ENCODE measurements at regions not wholly inside any gene's neighbourhood (a gene's known extent, or its start where the extent isn't known, plus 50 kb on each side); places are given as distances from the start of the nearest gene placed in this dataset.

DNA sequence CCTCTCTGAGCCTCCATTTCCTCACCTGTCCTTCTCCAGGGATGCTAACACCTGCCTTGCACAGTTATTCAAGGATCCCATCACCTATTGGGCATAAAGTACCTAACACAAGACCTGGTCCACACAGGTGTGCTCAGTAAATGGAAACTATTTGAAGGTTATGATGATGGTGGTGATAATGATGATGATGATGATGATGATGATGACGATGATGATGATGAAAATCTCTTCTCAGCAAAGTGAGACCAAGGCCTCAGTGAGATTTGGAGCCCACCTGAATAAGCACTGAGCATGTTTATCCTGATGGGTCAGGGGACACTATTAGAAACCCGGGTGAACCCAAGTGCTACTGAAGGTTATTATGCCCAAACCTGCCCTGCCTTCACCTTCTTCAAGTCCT is 100.7 kb downstream of the DMRTA2 start:
- TF ChIP-seq, protein P1, sequence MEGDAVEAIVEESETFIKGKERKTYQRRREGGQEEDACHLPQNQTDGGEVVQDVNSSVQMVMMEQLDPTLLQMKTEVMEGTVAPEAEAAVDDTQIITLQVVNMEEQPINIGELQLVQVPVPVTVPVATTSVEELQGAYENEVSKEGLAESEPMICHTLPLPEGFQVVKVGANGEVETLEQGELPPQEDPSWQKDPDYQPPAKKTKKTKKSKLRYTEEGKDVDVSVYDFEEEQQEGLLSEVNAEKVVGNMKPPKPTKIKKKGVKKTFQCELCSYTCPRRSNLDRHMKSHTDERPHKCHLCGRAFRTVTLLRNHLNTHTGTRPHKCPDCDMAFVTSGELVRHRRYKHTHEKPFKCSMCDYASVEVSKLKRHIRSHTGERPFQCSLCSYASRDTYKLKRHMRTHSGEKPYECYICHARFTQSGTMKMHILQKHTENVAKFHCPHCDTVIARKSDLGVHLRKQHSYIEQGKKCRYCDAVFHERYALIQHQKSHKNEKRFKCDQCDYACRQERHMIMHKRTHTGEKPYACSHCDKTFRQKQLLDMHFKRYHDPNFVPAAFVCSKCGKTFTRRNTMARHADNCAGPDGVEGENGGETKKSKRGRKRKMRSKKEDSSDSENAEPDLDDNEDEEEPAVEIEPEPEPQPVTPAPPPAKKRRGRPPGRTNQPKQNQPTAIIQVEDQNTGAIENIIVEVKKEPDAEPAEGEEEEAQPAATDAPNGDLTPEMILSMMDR (IDR thresholded peaks at IDR 0.05; ENCODE audit: borderline replicate concordance, control extremely low read depth, extremely low read depth, insufficient read depth, missing control alignments) = no peak
- no peak for DNase-seq (ENCODE audit: low spot score)
- in situ Hi-C loops (cut with MboI; ENCODE audit: low sequenced_read_pairs, unreplicated experiment) = no loop called here

- TF ChIP-seq, protein P1 (IDR thresholded peaks at IDR 0.05; ENCODE audit: borderline replicate concordance, control extremely low read depth, extremely low read depth, insufficient read depth, missing control alignments) = no peak
- in situ Hi-C loops (cut with MboI; ENCODE audit: low sequenced_read_pairs, unreplicated experiment) = no loop called here
- DNase-seq (ENCODE audit: low spot score) = no peak
Observed at GRCh38 chr1:50318428-50318827, 104.8 kb downstream of the DMRTA2 start.

- in situ Hi-C loops (cut with MboI; ENCODE audit: low sequenced_read_pairs, unreplicated experiment) = no loop called here
- DNase-seq (ENCODE audit: low spot score) = peak; percentile 44
- TF ChIP-seq, protein P1 (IDR thresholded peaks at IDR 0.05; ENCODE audit: borderline replicate concordance, control extremely low read depth, extremely low read depth, insufficient read depth, missing control alignments) = no peak
Observed at GRCh38 chr1:50308878-50309277, 114.4 kb downstream of the DMRTA2 start.

GRCh38 chr1:50305808-50306207 is 117.4 kb downstream of the DMRTA2 start:
- no peak for DNase-seq (ENCODE audit: low spot score)
- in situ Hi-C loops (cut with MboI; ENCODE audit: low sequenced_read_pairs, unreplicated experiment) = no loop called here
- TF ChIP-seq, protein P1 (IDR thresholded peaks at IDR 0.05; ENCODE audit: borderline replicate concordance, control extremely low read depth, extremely low read depth, insufficient read depth, missing control alignments) = no peak

DNA sequence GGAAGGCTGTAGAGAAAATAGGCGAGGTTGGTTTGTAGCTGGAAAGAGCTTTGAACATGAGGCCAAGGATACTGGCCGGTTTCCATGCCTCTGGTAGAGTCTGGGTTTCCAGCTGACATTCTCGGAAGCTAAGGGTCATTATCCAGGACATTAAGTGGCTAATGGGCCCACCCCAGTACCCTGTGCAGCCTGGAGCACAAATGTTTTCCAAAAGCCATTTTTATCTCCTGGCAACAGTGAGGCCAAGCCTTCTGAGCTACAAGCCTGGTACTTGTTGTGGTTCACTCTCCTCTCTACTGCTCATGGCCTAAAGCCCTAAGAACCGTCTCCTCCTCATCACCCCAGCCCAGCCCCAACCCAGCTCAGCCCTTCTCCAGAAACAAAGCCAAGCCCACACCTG is 122.9 kb downstream of the DMRTA2 start:
- in situ Hi-C loops (cut with MboI; ENCODE audit: low sequenced_read_pairs, unreplicated experiment) = no loop called here
- TF ChIP-seq, protein P1 (IDR thresholded peaks at IDR 0.05; ENCODE audit: borderline replicate concordance, control extremely low read depth, extremely low read depth, insufficient read depth, missing control alignments) = no peak
- no peak for DNase-seq (ENCODE audit: low spot score)

DNA sequence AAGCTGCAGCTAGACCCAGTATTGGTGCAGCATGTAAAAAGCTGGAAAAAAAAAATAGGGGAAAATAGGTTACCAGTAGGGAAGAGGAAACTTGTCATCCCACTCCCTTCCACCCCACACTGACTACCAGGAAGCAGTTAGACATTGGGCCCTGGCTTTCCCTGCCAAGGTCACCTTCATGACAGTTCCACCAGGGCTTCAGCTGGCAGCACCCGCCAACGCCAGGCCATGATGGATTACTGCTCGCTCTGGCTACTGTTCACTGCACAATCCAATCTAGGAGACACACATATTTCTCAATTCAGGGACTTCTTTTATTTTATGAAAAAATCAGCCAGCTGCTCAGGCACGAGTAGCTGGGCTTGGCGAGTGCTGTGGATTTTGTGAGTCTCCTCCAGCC is 127.7 kb downstream of the DMRTA2 start:
- in situ Hi-C loops (cut with MboI; ENCODE audit: low sequenced_read_pairs, unreplicated experiment) = no loop called here
- DNase-seq (ENCODE audit: low spot score) = no peak
- TF ChIP-seq, protein P1 (IDR thresholded peaks at IDR 0.05; ENCODE audit: borderline replicate concordance, control extremely low read depth, extremely low read depth, insufficient read depth, missing control alignments) = no peak

- DNase-seq (ENCODE audit: low spot score) = no peak
- in situ Hi-C loops (cut with MboI; ENCODE audit: low sequenced_read_pairs, unreplicated experiment) = no loop called here
- TF ChIP-seq, protein P1 (IDR thresholded peaks at IDR 0.05; ENCODE audit: borderline replicate concordance, control extremely low read depth, extremely low read depth, insufficient read depth, missing control alignments) = no peak
Observed at GRCh38 chr1:50292276-50292675, 131.0 kb downstream of the DMRTA2 start.

Measured in GM13976 (cell line).